SK-N-SH (cell line): ENCODE measurements at regions not wholly inside any gene's neighbourhood (a gene's known extent, or its start where the extent isn't known, plus 50 kb on each side); places are given as distances from the start of the nearest gene placed in this dataset.

Source experiments
- CTCF ChIA-PET: fragments of 300-600, 350-600 bp; formaldehyde crosslinking; extraction: SDS; loops from one replicate; lab custom pipeline; 2021; lab: Yijun Ruan, JAX
- POLR2A ChIA-PET: fragments of 350-600 bp; sonication (Branson Sonifier 250); formaldehyde crosslinking; extraction: SDS; loops from one replicate; lab custom pipeline; 2020; ENCODE audit warnings: antibody characterized with exemption, inconsistent platforms; lab: Yijun Ruan, JAX
- DNase-seq: peaks from one replicate; pipeline ENCODE4 v3.0.0; 2012
- H2AFZ ChIP-seq: fragments of 200-600 bp; sonication (generic); 2 replicates; pipeline ENCODE4 v1.8.1; 2016; ENCODE audit warnings: antibody characterized with exemption, mild to moderate bottlenecking, low read depth
- H3F3A ChIP-seq: fragments of 200-600 bp; sonication (generic); replicated peaks from 2 replicates; pipeline ENCODE3; 2016; ENCODE audit warnings: antibody characterized with exemption, mild to moderate bottlenecking; ENCODE audit not compliant: insufficient read depth
- H3K27ac ChIP-seq, 2 experiments: fragments of 200-500 bp in 1 of 2; fragments of 200-600 bp in 1 of 2; sonication (Bioruptor generic) in 1 of 2; sonication (generic), shearing (Covaris generic) in 1 of 2; 2 replicates each; pipeline versions ENCODE4 v1.5.1 to v1.6.1; 2014 to 2016; ENCODE audit warnings: low read depth in 2 of 2, inconsistent platforms in 1 of 2, low read length in 1 of 2, mild to moderate bottlenecking in 1 of 2, mixed read lengths in 1 of 2
- H3K27me3 ChIP-seq: fragments of 200-600 bp; sonication (generic), shearing (Covaris generic); 2 replicates; pipeline ENCODE4 v1.6.1; 2016; ENCODE audit warnings: mixed run types; ENCODE audit not compliant: insufficient read depth
- H3K36me3 ChIP-seq, 2 experiments: fragments of 200-500 bp in 1 of 2; fragments of 200-600 bp in 1 of 2; sonication (Bioruptor generic) in 1 of 2; sonication (generic) in 1 of 2; replicated peaks in 1 of 2; 2 replicates each; pipeline versions ENCODE3 to v1.5.1; 2014 to 2016; ENCODE audit warnings: low read length in 1 of 2, mild to moderate bottlenecking in 1 of 2; ENCODE audit not compliant: insufficient read depth in 2 of 2, control insufficient read depth in 1 of 2
- H3K4me1 ChIP-seq, 2 experiments: fragments of 200-500 bp in 1 of 2; fragments of 200-600 bp in 1 of 2; sonication (Bioruptor generic) in 1 of 2; sonication (generic), shearing (Covaris generic) in 1 of 2; 2 replicates each; pipeline versions ENCODE4 v1.5.1 to v1.6.1; 2014 to 2016; ENCODE audit warnings: low read depth in 1 of 2, low read length in 1 of 2, mixed run types in 1 of 2; ENCODE audit not compliant: insufficient read depth in 2 of 2, control insufficient read depth in 1 of 2
- H3K4me2 ChIP-seq: fragments of 200-600 bp; sonication (generic), shearing (Covaris generic); 2 replicates; pipeline ENCODE4 v1.6.1; 2017; ENCODE audit warnings: mixed run types
- H3K4me3 ChIP-seq, 2 experiments: fragments of 200-500 bp in 1 of 2; fragments of 200-600 bp in 1 of 2; sonication (Bioruptor generic) in 1 of 2; sonication (generic), shearing (Covaris generic) in 1 of 2; 2 replicates each; pipeline versions ENCODE4 v1.5.1 to v1.8.1; 2014 to 2016; ENCODE audit warnings: low read depth in 2 of 2, inconsistent platforms in 1 of 2, low read length in 1 of 2, mild to moderate bottlenecking in 1 of 2, mixed read lengths in 1 of 2, moderate library complexity in 1 of 2
- H3K79me2 ChIP-seq: fragments of 200-600 bp; sonication (generic); 2 replicates; pipeline ENCODE4 v1.8.1; 2017; ENCODE audit warnings: mild to moderate bottlenecking; ENCODE audit not compliant: insufficient read depth
- H3K9ac ChIP-seq: fragments of 200-600 bp; sonication (generic); 2 replicates; pipeline ENCODE4 v1.6.1; 2017; ENCODE audit warnings: mixed run types
- H3K9me2 ChIP-seq: fragments of 200-600 bp; sonication (generic); 2 replicates; pipeline ENCODE4 v1.6.1; 2017; ENCODE audit warnings: mixed run types
- H3K9me3 ChIP-seq: fragments of 200-600 bp; sonication (generic); 2 replicates; pipeline ENCODE4 v1.6.1; 2017; ENCODE audit warnings: mixed run types, mild to moderate bottlenecking, moderate library complexity
- H4K20me1 ChIP-seq: fragments of 200-600 bp; sonication (generic); 2 replicates; pipeline ENCODE4 v1.6.1; 2017; ENCODE audit warnings: mild to moderate bottlenecking, mixed run types; ENCODE audit not compliant: insufficient read depth
- CTCF ChIP-seq: fragments of 200-600 bp; sonication (generic); IDR thresholded peaks from 2 replicates; pipeline ENCODE4 v1.6.1; 2017; ENCODE audit warnings: antibody characterized with exemption, mild to moderate bottlenecking, moderate library complexity
- ELF1 ChIP-seq: IDR thresholded peaks from 2 replicates; pipeline ENCODE4 v1.4.0; 2012
- FOSL2 ChIP-seq: IDR thresholded peaks from 2 replicates; pipeline ENCODE4 v1.4.0; 2012; ENCODE audit warnings: low read depth, mild to moderate bottlenecking, moderate library complexity, borderline replicate concordance
- FOXM1 ChIP-seq: IDR thresholded peaks from 2 replicates; pipeline ENCODE4 v1.4.0; 2012; ENCODE audit warnings: low read depth, mild to moderate bottlenecking
- GABPA ChIP-seq: IDR thresholded peaks from 2 replicates; pipeline ENCODE4 v1.4.0; 2012; ENCODE audit warnings: low read depth, mild to moderate bottlenecking
- GATA2 ChIP-seq: sonication (generic); formaldehyde crosslinking; IDR thresholded peaks from 2 replicates; pipeline ENCODE4 v1.5.0; 2020; ENCODE audit warnings: mild to moderate bottlenecking, missing genetic modification reagents
- IRF3 ChIP-seq: fragments of 150-350 bp; IDR thresholded peaks from 2 replicates; pipeline ENCODE4 v1.6.1; 2016; ENCODE audit warnings: mild to moderate bottlenecking, low read depth, low read length
- JUND ChIP-seq: IDR thresholded peaks from 2 replicates; pipeline ENCODE4 v1.4.0; 2012
- MEF2A ChIP-seq: IDR thresholded peaks from 2 replicates; pipeline ENCODE4 v1.4.0; 2012; ENCODE audit warnings: low read depth, borderline replicate concordance
- RAD21 ChIP-seq: IDR thresholded peaks from 2 replicates; pipeline ENCODE4 v1.6.1; 2012; ENCODE audit warnings: mild to moderate bottlenecking, low read length
- REST ChIP-seq: IDR thresholded peaks from 2 replicates; pipeline ENCODE4 v1.6.1; 2012; ENCODE audit warnings: mild to moderate bottlenecking, low read depth, low read length, moderate library complexity
- RXRA ChIP-seq: IDR thresholded peaks from 2 replicates; pipeline ENCODE4 v1.4.0; 2012; ENCODE audit warnings: low read depth, mild to moderate bottlenecking, borderline replicate concordance
- SIN3A ChIP-seq: IDR thresholded peaks from 2 replicates; pipeline ENCODE4 v1.6.1; 2012; ENCODE audit warnings: low read depth, mild to moderate bottlenecking, low read length, moderate library complexity, borderline replicate concordance
- TCF12 ChIP-seq: IDR thresholded peaks from 2 replicates; pipeline ENCODE4 v1.4.0; 2012
- TEAD4 ChIP-seq: IDR thresholded peaks from 2 replicates; pipeline ENCODE4 v1.4.0; 2012; ENCODE audit warnings: mild to moderate bottlenecking, borderline replicate concordance; ENCODE audit not compliant: insufficient read depth
- USF1 ChIP-seq: IDR thresholded peaks from 2 replicates; pipeline ENCODE4 v1.4.0; 2012; ENCODE audit warnings: low read depth, borderline replicate concordance
- WGBS: methylation state at CpG from one replicate; pipeline ENCODE4 v1.1.6; 2017; ENCODE audit warnings: low lambda C conversion rate; 5-methylcytosine and 5-hydroxymethylcytosine counted together
- TF ChIP-seq, protein P1 (sequence below): fragments of 150-350 bp; IDR thresholded peaks from 2 replicates; pipeline ENCODE4 v1.6.1; 2017; ENCODE audit warnings: antibody characterized with exemption, low read length, low read depth, borderline replicate concordance

GRCh38 chr12:105622846-105623736 lies 292.6 kb downstream of the C12orf75 start:
- TF ChIP-seq GABPA: no peak
- no peak for TF ChIP-seq CTCF
- TF ChIP-seq MEF2A: no peak
- no peak for TF ChIP-seq TCF12
- no peak for TF ChIP-seq SIN3A
- no peak for TF ChIP-seq GATA2
- TF ChIP-seq ELF1: no peak
- no peak for TF ChIP-seq FOSL2
- TF ChIP-seq USF1: no peak
- TF ChIP-seq IRF3: no peak
- TF ChIP-seq, protein P1, sequence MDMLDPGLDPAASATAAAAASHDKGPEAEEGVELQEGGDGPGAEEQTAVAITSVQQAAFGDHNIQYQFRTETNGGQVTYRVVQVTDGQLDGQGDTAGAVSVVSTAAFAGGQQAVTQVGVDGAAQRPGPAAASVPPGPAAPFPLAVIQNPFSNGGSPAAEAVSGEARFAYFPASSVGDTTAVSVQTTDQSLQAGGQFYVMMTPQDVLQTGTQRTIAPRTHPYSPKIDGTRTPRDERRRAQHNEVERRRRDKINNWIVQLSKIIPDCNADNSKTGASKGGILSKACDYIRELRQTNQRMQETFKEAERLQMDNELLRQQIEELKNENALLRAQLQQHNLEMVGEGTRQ: no peak
- TF ChIP-seq RAD21: no peak
- TF ChIP-seq JUND: no peak
- no peak for TF ChIP-seq REST
- TF ChIP-seq FOXM1: no peak
- no peak for TF ChIP-seq RXRA
- no peak for TF ChIP-seq TEAD4
- DNase-seq: no peak
- no peak overlapping the region for H2AFZ ChIP-seq
- H3K4me1 ChIP-seq: no peaks in the 10 kb centered on the region
- H3K36me3 ChIP-seq: no peaks in the 10 kb centered on the region
- WGBS: 77% methylated on average over 9 of the region's 9 CpGs
- ChIA-PET POLR2A (no interaction called here), CTCF (interaction anchor here (1.2 to 1.3 kb wide), 2 partner anchors 10 to 12 kb away, joined by 4 read pairs; no protein-coding TSS in a partner anchor)
- H3K4me3 ChIP-seq: no peak overlapping the region
- H3K9me2 ChIP-seq: no peaks in the 10 kb centered on the region
- H3K9me3 ChIP-seq: no peaks in the 10 kb centered on the region
- no peak overlapping the region for H3K27ac ChIP-seq
- H3K27me3 ChIP-seq: no peaks in the 10 kb centered on the region
- no peaks in the 10 kb centered on the region for H3F3A ChIP-seq
- no peaks in the 10 kb centered on the region for H4K20me1 ChIP-seq
- H3K4me2 ChIP-seq: no peak overlapping the region
- no peak overlapping the region for H3K9ac ChIP-seq
- H3K79me2 ChIP-seq: no peaks in the 10 kb centered on the region
